Suprapubic skin (tissue), 4 donors: ENCODE measurements at regions not wholly inside any gene's neighbourhood (a gene's known extent, or its start where the extent isn't known, plus 50 kb on each side); places are given as distances from the start of the nearest gene placed in this dataset.

Experiments
- DNase-seq, 2 donors: peaks; one replicate each; pipeline ENCODE4 v3.0.0-alpha.2; 2019; ENCODE audit warnings: low spot score in 2 of 2
- H3K27ac ChIP-seq: fragments of 200-600 bp; sonication (generic); one replicate; pipeline ENCODE4 v1.5.1; 2019
- H3K27me3 ChIP-seq: fragments of 200-600 bp; sonication (generic); one replicate; pipeline ENCODE4 v1.5.1; 2019
- H3K36me3 ChIP-seq: fragments of 200-600 bp; sonication (generic); one replicate; pipeline ENCODE4 v1.5.1; 2019
- H3K4me1 ChIP-seq: fragments of 200-600 bp; sonication (generic); one replicate; pipeline ENCODE4 v1.5.1; 2019
- H3K4me3 ChIP-seq: fragments of 200-600 bp; sonication (generic); one replicate; pipeline ENCODE4 v1.5.1; 2019; ENCODE audit warnings: mild to moderate bottlenecking
- H3K9me3 ChIP-seq: fragments of 200-600 bp; sonication (generic); one replicate; pipeline ENCODE4 v1.5.1; 2019
- CTCF ChIP-seq, 2 donors: fragments of 200-600 bp in 1 of 2; fragments of 450-650 bp in 1 of 2; sonication (generic) in 1 of 2; IDR thresholded peaks; one replicate each; pipeline ENCODE4 v1.5.1; 2016 to 2019; ENCODE audit warnings: antibody characterized with exemption in 2 of 2, mild to moderate bottlenecking in 1 of 2, moderate library complexity in 1 of 2
- EP300 ChIP-seq: sonication (generic); formaldehyde crosslinking; IDR thresholded peaks from one replicate; pipeline ENCODE4 v1.6.1; 2017; ENCODE audit warnings: antibody characterized with exemption
- POLR2A ChIP-seq, 2 donors: fragments of 450-650 bp; IDR thresholded peaks; one replicate each; pipeline ENCODE4 v1.6.1; 2017; ENCODE audit warnings: antibody characterized with exemption in 2 of 2, mild to moderate bottlenecking in 2 of 2, moderate library complexity in 2 of 2
- POLR2AphosphoS5 ChIP-seq, 3 donors: sonication (generic); formaldehyde crosslinking; IDR thresholded peaks; one replicate each; pipeline ENCODE4 v1.6.1; 2017; ENCODE audit warnings: antibody characterized with exemption in 3 of 3
- WGBS: methylation state at CpG from one replicate; pipeline ENCODE4 v1.1.5; 2018; 5-methylcytosine and 5-hydroxymethylcytosine counted together

DNA sequence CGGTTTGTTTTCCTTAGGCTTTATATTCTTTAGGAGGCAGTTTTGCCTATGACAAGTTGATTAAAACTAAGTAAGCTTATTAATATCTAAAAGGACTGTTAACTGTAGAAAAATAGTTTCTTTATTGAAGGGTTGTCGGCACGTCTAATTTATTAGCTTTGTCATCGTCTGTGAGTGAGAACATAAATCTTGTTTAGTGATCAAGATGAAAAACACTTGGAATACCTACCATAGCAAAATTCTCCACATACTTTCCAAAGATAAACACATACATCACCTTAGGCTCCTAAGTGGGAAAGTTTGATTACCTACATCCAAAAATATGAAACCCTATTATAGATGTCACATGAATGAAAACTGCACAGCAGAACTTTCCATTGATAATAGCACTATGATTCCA, 139.1 kb upstream of the BNIP2 start:
- Histone ChIP-seq H3K27me3 (peaks cover 24% of the 10 kb centered on the region), H3K4me1 (no peaks in the 10 kb centered on the region), H3K4me3 (no peak overlapping the region), H3K9me3 (peaks cover 4% of the 10 kb centered on the region), H3K36me3 (no peaks in the 10 kb centered on the region), H3K27ac (no peak overlapping the region)
- WGBS, result 35% methylated on average over 4 of the region's 4 CpGs
- no peak for TF ChIP-seq POLR2A (IDR thresholded peaks at IDR 0.05)
- no peak for TF ChIP-seq CTCF (IDR thresholded peaks at IDR 0.05)
- TF ChIP-seq POLR2AphosphoS5 (IDR thresholded peaks at IDR 0.05), result no peak
- no peak for TF ChIP-seq EP300
- no peak for DNase-seq

- 42% methylated on average over 7 of the region's 7 CpGs for WGBS
- no peak for TF ChIP-seq POLR2AphosphoS5 (IDR thresholded peaks at IDR 0.05)
- no peak for TF ChIP-seq EP300
- TF ChIP-seq CTCF (IDR thresholded peaks at IDR 0.05), result no peak
- TF ChIP-seq POLR2A (IDR thresholded peaks at IDR 0.05), result no peak
- no peak for DNase-seq
- H3K4me1 ChIP-seq, result no peaks in the 10 kb centered on the region
- peaks cover 4% of the 10 kb centered on the region for H3K9me3 ChIP-seq
- peaks cover 24% of the 10 kb centered on the region for H3K27me3 ChIP-seq
- no peaks in the 10 kb centered on the region for H3K36me3 ChIP-seq
- no peak overlapping the region for H3K4me3 ChIP-seq
- no peak overlapping the region for H3K27ac ChIP-seq
Measured at GRCh38 chr15:59825901-59826300, 136.8 kb upstream of the BNIP2 start.

DNA sequence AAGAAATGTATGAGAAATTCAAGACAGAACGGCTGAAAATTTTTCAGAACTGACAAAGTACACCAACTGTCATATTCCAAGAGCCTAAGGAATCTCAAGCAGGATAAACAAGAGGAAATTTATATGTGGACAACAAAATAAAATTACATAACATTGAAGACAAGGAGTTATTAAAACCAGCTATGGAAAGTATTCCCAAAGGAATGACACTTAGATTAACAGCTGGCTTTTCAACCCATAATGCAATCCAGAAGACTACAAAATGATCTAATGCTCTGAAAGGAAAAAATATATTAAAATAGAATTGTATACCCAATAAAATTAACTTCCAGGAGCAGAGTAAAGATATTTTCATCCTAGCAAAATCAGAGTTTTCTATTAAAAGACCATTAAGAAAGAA, 132.2 kb upstream of the BNIP2 start:
- H3K27me3 ChIP-seq, result peaks cover 25% of the 10 kb centered on the region
- H3K36me3 ChIP-seq, result no peaks in the 10 kb centered on the region
- H3K4me1 ChIP-seq, result no peaks in the 10 kb centered on the region
- no peak overlapping the region for H3K4me3 ChIP-seq
- no peak overlapping the region for H3K27ac ChIP-seq
- 59% methylated on average over 1 of the region's 1 CpG for WGBS
- DNase-seq, result no peak
- no peak for TF ChIP-seq CTCF (IDR thresholded peaks at IDR 0.05)
- no peak for TF ChIP-seq POLR2AphosphoS5 (IDR thresholded peaks at IDR 0.05)
- TF ChIP-seq EP300, result no peak
- TF ChIP-seq POLR2A (IDR thresholded peaks at IDR 0.05), result no peak
- H3K9me3 ChIP-seq, result peaks cover 4% of the 10 kb centered on the region

GRCh38 chr15:59819092-59819491, 130.0 kb upstream of the BNIP2 start:
- peaks cover 37% of the 10 kb centered on the region for H3K27me3 ChIP-seq
- DNase-seq, result no peak
- H3K4me3 ChIP-seq, result no peak overlapping the region
- WGBS, result 20% methylated on average over 4 of the region's 4 CpGs
- no peak overlapping the region for H3K27ac ChIP-seq
- H3K36me3 ChIP-seq, result no peaks in the 10 kb centered on the region
- TF ChIP-seq POLR2AphosphoS5 (IDR thresholded peaks at IDR 0.05) (no peak), EP300 (no peak), POLR2A (IDR thresholded peaks at IDR 0.05) (no peak), CTCF (IDR thresholded peaks at IDR 0.05) (no peak)
- no peaks in the 10 kb centered on the region for H3K4me1 ChIP-seq
- peaks cover 4% of the 10 kb centered on the region for H3K9me3 ChIP-seq

- no peak overlapping the region for H3K27ac ChIP-seq
- no peak for TF ChIP-seq CTCF (IDR thresholded peaks at IDR 0.05)
- TF ChIP-seq POLR2A (IDR thresholded peaks at IDR 0.05), result no peak
- TF ChIP-seq EP300, result no peak
- no peak for TF ChIP-seq POLR2AphosphoS5 (IDR thresholded peaks at IDR 0.05)
- no peak overlapping the region for H3K4me3 ChIP-seq
- H3K9me3 ChIP-seq, result no peaks in the 10 kb centered on the region
- no peak for DNase-seq
- H3K36me3 ChIP-seq, result no peaks in the 10 kb centered on the region
- whole genome bisulfite sequencing, result 65% methylated on average over 6 of the region's 6 CpGs
- peaks cover 42% of the 10 kb centered on the region for H3K27me3 ChIP-seq
- no peaks in the 10 kb centered on the region for H3K4me1 ChIP-seq
Measured at GRCh38 chr15:59818336-59818735, 129.2 kb upstream of the BNIP2 start.
